Loucy (cell line): ENCODE measurements at regions not wholly inside any gene's neighbourhood (a gene's known extent, or its start where the extent isn't known, plus 50 kb on each side); places are given as distances from the start of the nearest gene placed in this dataset.

ENCODE experiments used
- H2AFZ ChIP-seq: fragments of 200-600 bp; sonication (generic); 2 replicates; pipeline ENCODE4 v1.6.0; 2016; ENCODE audit warnings: antibody characterized with exemption, mild to moderate bottlenecking, low read length, moderate library complexity
- H3F3A ChIP-seq: fragments of 200-600 bp; 2 replicates; pipeline ENCODE4 v1.6.0; 2016; ENCODE audit warnings: antibody characterized with exemption, low read depth, mild to moderate bottlenecking
- H3K27me3 ChIP-seq: fragments of 200-600 bp; sonication (generic); 2 replicates; pipeline ENCODE4 v1.6.1; 2014; ENCODE audit warnings: low read length, mild to moderate bottlenecking; ENCODE audit not compliant: insufficient read depth, poor library complexity, severe bottlenecking
- H3K36me3 ChIP-seq: fragments of 200-600 bp; sonication (generic); 2 replicates; pipeline ENCODE4 v1.6.1; 2016; ENCODE audit warnings: low read length; ENCODE audit not compliant: insufficient read depth
- H3K4me1 ChIP-seq: fragments of 200-600 bp; sonication (generic); 2 replicates; pipeline ENCODE4 v1.5.1; 2014; ENCODE audit warnings: low read length, mild to moderate bottlenecking; ENCODE audit not compliant: insufficient read depth, poor library complexity, severe bottlenecking
- H3K4me2 ChIP-seq: fragments of 200-600 bp; sonication (generic); 2 replicates; pipeline ENCODE4 v1.6.0; 2014; ENCODE audit warnings: antibody characterized with exemption, low read length, low read depth, mild to moderate bottlenecking; ENCODE audit not compliant: poor library complexity, severe bottlenecking
- H3K4me3 ChIP-seq: fragments of 200-600 bp; sonication (generic); 2 replicates; pipeline ENCODE4 v1.5.1; 2014; ENCODE audit warnings: low read length, mild to moderate bottlenecking, mixed read lengths; ENCODE audit not compliant: poor library complexity, severe bottlenecking
- H3K79me2 ChIP-seq: fragments of 200-600 bp; sonication (generic); 2 replicates; pipeline ENCODE4 v1.6.1; 2014; ENCODE audit warnings: low read length; ENCODE audit not compliant: insufficient read depth
- H3K9ac ChIP-seq: fragments of 200-600 bp; sonication (generic); 2 replicates; pipeline ENCODE4 v1.6.0; 2014; ENCODE audit warnings: mild to moderate bottlenecking, low read depth, low read length, moderate library complexity; ENCODE audit not compliant: poor library complexity, severe bottlenecking
- H3K9me2 ChIP-seq: fragments of 200-600 bp; sonication (generic); replicated peaks from 2 replicates; pipeline ENCODE4 v1.6.1; 2016; ENCODE audit warnings: low read depth, low read length, mixed read lengths
- H3K9me3 ChIP-seq: fragments of 200-600 bp; sonication (generic); 2 replicates; pipeline ENCODE4 v1.6.1; 2014; ENCODE audit warnings: mild to moderate bottlenecking, antibody characterized with exemption, low read length, low read depth; ENCODE audit not compliant: insufficient read depth
- H4K20me1 ChIP-seq: fragments of 200-600 bp; sonication (generic); 2 replicates; pipeline ENCODE4 v1.6.0; 2014; ENCODE audit warnings: antibody characterized with exemption, low read length, mild to moderate bottlenecking; ENCODE audit not compliant: insufficient read depth, poor library complexity, severe bottlenecking
- CTCF ChIP-seq: fragments of 200-600 bp; sonication (generic); conservative IDR thresholded peaks from 2 replicates; pipeline ENCODE4 v1.5.1; 2014; ENCODE audit warnings: mild to moderate bottlenecking, antibody characterized with exemption, low read length
- EZH2phosphoT487 ChIP-seq: fragments of 200-600 bp; IDR thresholded peaks from 2 replicates; pipeline ENCODE4 v1.6.1; 2018; ENCODE audit warnings: antibody characterized with exemption, mild to moderate bottlenecking, moderate library complexity, borderline replicate concordance

DNA sequence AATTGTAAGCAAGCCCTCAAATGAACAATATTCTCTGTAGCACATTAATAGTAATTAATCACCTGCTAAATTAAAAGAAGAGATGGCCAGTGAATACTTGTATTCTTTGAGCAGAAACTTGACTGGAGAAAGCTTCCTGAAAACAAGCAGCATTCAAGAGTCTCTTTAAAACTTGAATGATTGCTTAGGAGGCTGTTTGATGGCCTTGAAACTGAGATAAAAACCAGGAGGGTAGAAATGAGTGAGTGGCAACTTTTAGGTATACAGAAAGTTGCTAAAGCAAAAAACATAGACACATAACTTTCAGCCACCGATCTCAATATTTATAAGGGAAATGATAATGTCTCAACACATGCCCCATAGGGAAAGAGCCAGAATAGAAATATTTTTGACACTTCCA lies 234.8 kb upstream of the FMN2 start:
- H4K20me1 ChIP-seq, result no peaks in the 10 kb centered on the region
- no peak overlapping the region for H3K9ac ChIP-seq
- TF ChIP-seq CTCF (no peak), EZH2phosphoT487 (no peak)
- H3K27me3 ChIP-seq, result no peaks in the 10 kb centered on the region
- 0 out of 2 replicates have a peak, but pooled peaks cover 4% of the 10 kb centered on the region for H3K9me3 ChIP-seq
- no peak overlapping the region for H3K4me2 ChIP-seq
- no peak overlapping the region for H3K4me3 ChIP-seq
- no peak overlapping the region for H2AFZ ChIP-seq
- H3K79me2 ChIP-seq, result no peaks in the 10 kb centered on the region
- H3K36me3 ChIP-seq, result no peaks in the 10 kb centered on the region
- no peaks in the 10 kb centered on the region for H3K4me1 ChIP-seq
- H3K9me2 ChIP-seq, result no peaks in the 10 kb centered on the region
- H3F3A ChIP-seq, result no peaks in the 10 kb centered on the region

DNA sequence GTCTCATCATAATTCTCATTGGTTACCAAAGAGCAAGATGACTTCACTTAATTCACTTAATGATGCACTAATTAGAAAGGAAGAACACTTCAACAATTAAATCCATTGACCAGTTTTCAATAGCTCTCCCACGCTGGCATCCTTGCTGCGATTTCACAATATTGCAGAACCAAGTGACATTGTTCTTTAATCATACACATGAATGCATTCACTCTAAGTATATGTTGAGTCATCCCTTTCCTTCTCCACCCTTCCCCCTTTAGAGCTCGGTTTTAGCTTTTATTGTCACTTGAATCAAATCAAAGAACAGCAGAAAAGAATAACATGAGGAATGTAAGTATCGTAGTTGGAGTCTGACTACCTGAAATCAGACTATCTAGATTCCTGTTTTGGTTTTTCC lies 233.6 kb upstream of the FMN2 start:
- H2AFZ ChIP-seq, result no peak overlapping the region
- 0 out of 2 replicates have a peak, but pooled peaks cover 4% of the 10 kb centered on the region for H3K9me3 ChIP-seq
- H3K9me2 ChIP-seq, result no peaks in the 10 kb centered on the region
- H3K4me1 ChIP-seq, result no peaks in the 10 kb centered on the region
- H3K36me3 ChIP-seq, result no peaks in the 10 kb centered on the region
- H3K4me3 ChIP-seq, result no peak overlapping the region
- TF ChIP-seq EZH2phosphoT487, result no peak
- no peaks in the 10 kb centered on the region for H3F3A ChIP-seq
- no peaks in the 10 kb centered on the region for H4K20me1 ChIP-seq
- no peak overlapping the region for H3K4me2 ChIP-seq
- no peak overlapping the region for H3K9ac ChIP-seq
- H3K27me3 ChIP-seq, result no peaks in the 10 kb centered on the region
- H3K79me2 ChIP-seq, result no peaks in the 10 kb centered on the region

GRCh38 chr1:239858529-239858928 lies 233.2 kb upstream of the FMN2 start:
- Histone ChIP-seq H3K4me2 (no peak overlapping the region), H3K27me3 (no peaks in the 10 kb centered on the region), H3K9me3 (0 out of 2 replicates have a peak, but pooled peaks cover 4% of the 10 kb centered on the region), H2AFZ (no peak overlapping the region), H4K20me1 (no peaks in the 10 kb centered on the region), H3K36me3 (no peaks in the 10 kb centered on the region), H3K9ac (no peak overlapping the region), H3K4me3 (no peak overlapping the region), H3K4me1 (no peaks in the 10 kb centered on the region), H3F3A (no peaks in the 10 kb centered on the region), H3K9me2 (no peaks in the 10 kb centered on the region), H3K79me2 (no peaks in the 10 kb centered on the region)
- no peak for TF ChIP-seq CTCF
- no peak for TF ChIP-seq EZH2phosphoT487

GRCh38 chr1:239861985-239862384 lies 229.7 kb upstream of the FMN2 start:
- Histone ChIP-seq H3K36me3 (no peaks in the 10 kb centered on the region), H3F3A (no peaks in the 10 kb centered on the region), H3K27me3 (no peaks in the 10 kb centered on the region), H3K9me2 (no peaks in the 10 kb centered on the region), H3K79me2 (no peaks in the 10 kb centered on the region), H3K9ac (no peak overlapping the region), H3K4me1 (no peaks in the 10 kb centered on the region), H4K20me1 (no peaks in the 10 kb centered on the region), H3K4me3 (no peak overlapping the region), H3K4me2 (no peak overlapping the region), H3K9me3 (no peaks in the 10 kb centered on the region), H2AFZ (no peak overlapping the region)
- TF ChIP-seq CTCF (no peak), EZH2phosphoT487 (no peak)
